C4-2B (cell line): ENCODE measurements at regions not wholly inside any gene's neighbourhood (a gene's known extent, or its start where the extent isn't known, plus 50 kb on each side); places are given as distances from the start of the nearest gene placed in this dataset.

Experiments used
- ZFX ChIP-seq: fragments of 450-650 bp; IDR thresholded peaks from 2 replicates; pipeline ENCODE4 v1.6.1; 2017
- TF ChIP-seq, protein P1 (sequence below): fragments of 450-650 bp; conservative IDR thresholded peaks from 2 replicates; pipeline ENCODE4 v1.5.1; 2017; ENCODE audit warnings: mild to moderate bottlenecking

- TF ChIP-seq, protein P1, sequence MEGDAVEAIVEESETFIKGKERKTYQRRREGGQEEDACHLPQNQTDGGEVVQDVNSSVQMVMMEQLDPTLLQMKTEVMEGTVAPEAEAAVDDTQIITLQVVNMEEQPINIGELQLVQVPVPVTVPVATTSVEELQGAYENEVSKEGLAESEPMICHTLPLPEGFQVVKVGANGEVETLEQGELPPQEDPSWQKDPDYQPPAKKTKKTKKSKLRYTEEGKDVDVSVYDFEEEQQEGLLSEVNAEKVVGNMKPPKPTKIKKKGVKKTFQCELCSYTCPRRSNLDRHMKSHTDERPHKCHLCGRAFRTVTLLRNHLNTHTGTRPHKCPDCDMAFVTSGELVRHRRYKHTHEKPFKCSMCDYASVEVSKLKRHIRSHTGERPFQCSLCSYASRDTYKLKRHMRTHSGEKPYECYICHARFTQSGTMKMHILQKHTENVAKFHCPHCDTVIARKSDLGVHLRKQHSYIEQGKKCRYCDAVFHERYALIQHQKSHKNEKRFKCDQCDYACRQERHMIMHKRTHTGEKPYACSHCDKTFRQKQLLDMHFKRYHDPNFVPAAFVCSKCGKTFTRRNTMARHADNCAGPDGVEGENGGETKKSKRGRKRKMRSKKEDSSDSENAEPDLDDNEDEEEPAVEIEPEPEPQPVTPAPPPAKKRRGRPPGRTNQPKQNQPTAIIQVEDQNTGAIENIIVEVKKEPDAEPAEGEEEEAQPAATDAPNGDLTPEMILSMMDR = no peak
- TF ChIP-seq ZFX = no peak
Observed at GRCh38 chr12:94841904-94842610, 161.4 kb downstream of the NDUFA12 start.
